ENCODE measurements at regions not wholly inside any gene's neighbourhood (a gene's known extent, or its start where the extent isn't known, plus 50 kb on each side); places are given as distances from the start of the nearest gene placed in this dataset.

DNA sequence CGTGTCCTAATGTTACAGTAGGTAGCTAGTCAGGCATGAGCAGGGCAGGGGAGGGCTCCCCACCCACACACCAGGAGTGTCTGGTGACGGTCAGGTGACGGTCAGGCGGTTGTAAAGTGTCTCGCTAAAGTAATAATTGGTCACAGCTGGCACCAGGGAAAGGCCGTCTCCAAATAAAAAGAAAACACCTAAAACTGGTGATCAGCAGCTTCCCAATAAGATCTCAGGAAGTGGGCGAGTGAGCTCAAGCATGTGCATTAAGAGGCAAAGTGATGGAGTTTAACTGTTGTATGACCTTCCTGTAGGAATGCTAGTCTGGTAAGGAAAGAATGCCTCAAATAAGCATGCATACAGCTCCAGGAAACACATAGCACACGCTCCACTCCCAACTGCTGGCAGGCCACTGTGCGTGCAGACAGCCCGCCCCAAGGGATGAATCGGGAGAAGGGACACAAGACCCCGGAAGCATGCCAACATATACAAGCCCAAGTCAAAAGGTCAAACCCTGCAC, 177.1 kb downstream of the RNF144A start:
- Histone ChIP-seq H3K9me3 (ENCODE audit: control insufficient read depth, low read depth, low read length) (no peaks in the 10 kb centered on the region), H2AK5ac (ENCODE audit: insufficient read length, low read length) (no peak overlapping the region), H2BK5ac (ENCODE audit: insufficient read length, low read length) (no peak overlapping the region), H3K23ac (ENCODE audit: insufficient read length, low read depth, low read length) (no peak overlapping the region), H3K4ac (ENCODE audit: low read depth, low read length) (no peak overlapping the region), H3K56ac (ENCODE audit: insufficient read length, low read depth, low read length) (no peak overlapping the region), H2BK12ac (ENCODE audit: insufficient read length, low read depth, low read length) (no peak overlapping the region), H3K4me1 (ENCODE audit: insufficient read depth, low read length) (no peaks in the 10 kb centered on the region), H3K14ac (ENCODE audit: insufficient read depth, low read length) (no peak overlapping the region), H3K79me1 (ENCODE audit: insufficient read depth, low read depth, low read length, poor library complexity, severe bottlenecking) (no peaks in the 10 kb centered on the region), H2BK20ac (ENCODE audit: low read depth, low read length, poor library complexity, severe bottlenecking) (no peak overlapping the region), H3K9ac (ENCODE audit: extremely low read depth, insufficient read length, low read length) (no peak overlapping the region), H4K8ac (replicated peaks; ENCODE audit: insufficient read length, low read depth, low read length) (no peak overlapping the region), H4K20me1 (ENCODE audit: control insufficient read depth, insufficient read depth, insufficient read length) (no peaks in the 10 kb centered on the region), H3K4me2 (ENCODE audit: insufficient read depth, insufficient read length, low read length) (no peak overlapping the region), H2AFZ (ENCODE audit: low read length) (no peak overlapping the region), H3T11ph (ENCODE audit: low read length) (no peak overlapping the region), H2BK15ac (ENCODE audit: low read depth, low read length) (no peak overlapping the region), H4K5ac (ENCODE audit: insufficient read length, low read depth, low read length) (no peak overlapping the region), H3K79me2 (ENCODE audit: insufficient read depth, low read length) (no peaks in the 10 kb centered on the region), H4K91ac (ENCODE audit: insufficient read length, low read depth, low read length) (no peak overlapping the region), H3K18ac (ENCODE audit: insufficient read length, low read depth, low read length) (no peak overlapping the region), H3K27me3 (ENCODE audit: insufficient read depth, low read length) (no peaks in the 10 kb centered on the region), H3K27ac (ENCODE audit: insufficient read length, low read depth, low read length) (no peak overlapping the region), H3K23me2 (ENCODE audit: insufficient read length, low read depth, low read length, poor library complexity, severe bottlenecking) (no peaks in the 10 kb centered on the region), H2BK120ac (ENCODE audit: low read depth, low read length, poor library complexity, severe bottlenecking) (no peak overlapping the region)
- WGBS (ENCODE audit: extremely low coverage, insufficient read length, low lambda C conversion rate): no CpG with 5 or more reads among the region's 12 CpGs
- Mint-ChIP-seq H3K27me3 (ENCODE audit: low read depth) (peaks cover 9% of the 10 kb centered on the region), H3K9me3 (no peaks in the 10 kb centered on the region), H3K4me1 (peaks cover 3 to 9% of the 10 kb centered on the region in 2 experiments), H3K4me3 (no peak overlapping the region), H3K27ac (no peak overlapping the region), H3K36me3 (ENCODE audit: insufficient read depth in 1 of 3, low read depth in 3 of 3) (no peaks in the 10 kb centered on the region)
- TF ChIP-seq, protein P1, sequence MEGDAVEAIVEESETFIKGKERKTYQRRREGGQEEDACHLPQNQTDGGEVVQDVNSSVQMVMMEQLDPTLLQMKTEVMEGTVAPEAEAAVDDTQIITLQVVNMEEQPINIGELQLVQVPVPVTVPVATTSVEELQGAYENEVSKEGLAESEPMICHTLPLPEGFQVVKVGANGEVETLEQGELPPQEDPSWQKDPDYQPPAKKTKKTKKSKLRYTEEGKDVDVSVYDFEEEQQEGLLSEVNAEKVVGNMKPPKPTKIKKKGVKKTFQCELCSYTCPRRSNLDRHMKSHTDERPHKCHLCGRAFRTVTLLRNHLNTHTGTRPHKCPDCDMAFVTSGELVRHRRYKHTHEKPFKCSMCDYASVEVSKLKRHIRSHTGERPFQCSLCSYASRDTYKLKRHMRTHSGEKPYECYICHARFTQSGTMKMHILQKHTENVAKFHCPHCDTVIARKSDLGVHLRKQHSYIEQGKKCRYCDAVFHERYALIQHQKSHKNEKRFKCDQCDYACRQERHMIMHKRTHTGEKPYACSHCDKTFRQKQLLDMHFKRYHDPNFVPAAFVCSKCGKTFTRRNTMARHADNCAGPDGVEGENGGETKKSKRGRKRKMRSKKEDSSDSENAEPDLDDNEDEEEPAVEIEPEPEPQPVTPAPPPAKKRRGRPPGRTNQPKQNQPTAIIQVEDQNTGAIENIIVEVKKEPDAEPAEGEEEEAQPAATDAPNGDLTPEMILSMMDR (conservative IDR thresholded peaks at IDR 0.05): no peak
- DNase-seq: no peak

All from H9 (cell line).